Heart right ventricle (tissue), 16 donors: ENCODE measurements at regions not wholly inside any gene's neighbourhood (a gene's known extent, or its start where the extent isn't known, plus 50 kb on each side); places are given as distances from the start of the nearest gene placed in this dataset.
"Not testable (repeated sequence)": the region's sequence is repeated elsewhere in the genome, so short reads cannot be mapped to it uniquely, and the experiment has no call there.

Experiments used
- ATAC-seq, 8 donors: fragments of 200-7000 bp; cut with Tn5 transposase; one replicate each; pipeline ENCODE4 v1.9.1; 2020; ENCODE audit warnings: mild to moderate bottlenecking in 8 of 8, moderate library complexity in 8 of 8, moderate number of reproducible peaks in 1 of 8
- DNase-seq, 2 donors: peaks; one replicate each; pipeline ENCODE4 v3.0.0-alpha.2; 2020
- H3K27ac ChIP-seq, 10 donors: fragments of 200-600 bp; sonication (generic) in 2 of 10; one replicate each; pipeline versions ENCODE4 v1.5.0 to v1.8.0; 2020 to 2022; ENCODE audit warnings: mild to moderate bottlenecking in 3 of 10
- H3K27me3 ChIP-seq, 7 donors: fragments of 200-600 bp; one replicate each; pipeline ENCODE4 v1.8.0; 2021 to 2022; ENCODE audit warnings: mild to moderate bottlenecking in 2 of 7
- H3K36me3 ChIP-seq, 9 donors: fragments of 200-600 bp; sonication (generic) in 1 of 9; one replicate each; pipeline versions ENCODE4 v1.5.0 to v1.8.0; 2020 to 2022; ENCODE audit warnings: mild to moderate bottlenecking in 2 of 9
- H3K4me1 ChIP-seq, 9 donors: fragments of 200-600 bp; sonication (generic) in 1 of 9; one replicate each; pipeline versions ENCODE4 v1.5.0 to v1.8.0; 2020 to 2022; ENCODE audit warnings: mild to moderate bottlenecking in 4 of 9
- H3K4me3 ChIP-seq, 10 donors: fragments of 200-600 bp; sonication (generic) in 2 of 10; one replicate each; pipeline versions ENCODE4 v1.5.0 to v1.8.0; 2020 to 2022; ENCODE audit warnings: mild to moderate bottlenecking in 7 of 10, moderate library complexity in 2 of 10
- H3K9me3 ChIP-seq, 11 donors: fragments of 200-600 bp in 10 of 11; sonication (generic) in 2 of 11; one replicate each; pipeline versions ENCODE4 v1.5.0 to v1.8.0; 2013 to 2022; ENCODE audit warnings: mild to moderate bottlenecking in 2 of 11, control low read depth in 1 of 11, moderate library complexity in 1 of 11
- CTCF ChIP-seq, 9 donors: fragments of 200-600 bp; sonication (generic) in 2 of 9; IDR thresholded peaks; one replicate each; pipeline versions ENCODE4 v1.5.0 to v1.8.0; 2021 to 2022; ENCODE audit warnings: antibody characterized with exemption in 9 of 9, mild to moderate bottlenecking in 5 of 9, moderate library complexity in 1 of 9
- WGBS, 2 donors: extraction: QIAGEN DNeasy Blood & Tissue Kit; methylation state at CpG; one replicate each; pipeline ENCODE4 v1.1.7; 2013; ENCODE audit warnings: inconsistent platforms in 1 of 2; 5-methylcytosine and 5-hydroxymethylcytosine counted together
- intact Hi-C, 10 donors: fragments of 100-400 bp; cut with DNase I; formaldehyde crosslinking; loops; one replicate each; pipeline versions ENCODE4 v1.11.1 to v1.14.2; 2022
- donor health status: Arrhythmogenic right ventricular cardiomyopathy.
- donor health status: ischemic (EF 13 %, LVEDD 7.1; RV severe dilation, severe dysfunction).
- donor health status: healthy with polysubstance abuse.
- donor health status: DM: no; HTN: yes; CAD: no.
- donor health status: DM: no; HTN: no; CAD: no.
- donor health status: ischemic (EF 25% LVEDD 6.9; RV normal size, moderate dysfunction).
- donor health status: ischemic (EF 25% LVEDD 5.7; RV mildly dilated, moderate dysfunction).
- donor health status: healthy.
- donor health status: DM: yes; HTN: yes; CAD: no.
- donor health status: Ischemic cardiomyopathy.
- donor health status: ischemic (EF 35%, LVEDD 5.7; RV mildly dilated, moderate dysfunction).
- donor health status: nonischemic (EF 11% LVEDD 7.7; RV severe dilation, severe dysfunction).
- donor health status: DM: yes; HTN: yes; CAD: no.
- donor health status: PGD.
- donor health status: ischemic (EF 29% LVEDD 5.4; RV normal size, mild dysfunction).
- donor health status: nonischemic (EF 23%, LVEDD 6.1; RV moderate dilation, normal function).

GRCh38 chr4:84145176-84145575 is 353.9 kb downstream of the NKX6-1 start:
- intact Hi-C loops = loop anchor here in 1 of 10 donors (1.0 kb wide), 1 partner anchor 9 kb away; no protein-coding TSS in a partner anchor
- TF ChIP-seq CTCF (IDR thresholded peaks at IDR 0.05) = no peak
- 42 to 51% methylated on average over 3 of the region's 3 CpGs for WGBS, 2 donors

GRCh38 chr4:84126911-84127310 is 372.2 kb downstream of the NKX6-1 start:
- H3K27ac ChIP-seq, DNase-seq, H3K4me1 ChIP-seq, intact Hi-C loops, ATAC-seq, H3K36me3 ChIP-seq, H3K27me3 ChIP-seq, H3K4me3 ChIP-seq, H3K9me3 ChIP-seq: not testable (repeated sequence)
- 44 to 47% methylated on average over 16 to 19 of the region's 20 CpGs for WGBS, 2 donors

More at GRCh38 chr4:84145176-84145575, 353.9 kb downstream of the NKX6-1 start:
- H3K27me3 ChIP-seq = no peaks in the 10 kb centered on the region
- DNase-seq (no peak), ATAC-seq (no peak)
- H3K9me3 ChIP-seq = peaks cover 0 to 4% (median 0%) of the 10 kb centered on the region in 11 donors
- H3K36me3 ChIP-seq = no peaks in the 10 kb centered on the region
- H3K4me1 ChIP-seq = no peaks in the 10 kb centered on the region
- H3K27ac ChIP-seq = no peak overlapping the region
- H3K4me3 ChIP-seq = no peak overlapping the region

- Histone ChIP-seq H3K9me3 (no peaks in the 10 kb centered on the region), H3K27ac (no peak overlapping the region), H3K27me3 (no peaks in the 10 kb centered on the region), H3K4me3 (no peak overlapping the region), H3K36me3 (no peaks in the 10 kb centered on the region), H3K4me1 (no peaks in the 10 kb centered on the region)
- no peak for TF ChIP-seq CTCF (IDR thresholded peaks at IDR 0.05)
- intact Hi-C loops = no loop called here
- ATAC-seq (no peak), DNase-seq (no peak)
- WGBS, 2 donors = 70 to 74% methylated on average over 5 of the region's 5 CpGs
Observed at GRCh38 chr4:84126061-84126787, 372.9 kb downstream of the NKX6-1 start.

- TF ChIP-seq CTCF (IDR thresholded peaks at IDR 0.05) = no peak
- H3K27me3 ChIP-seq = no peaks in the 10 kb centered on the region
- ATAC-seq = no peak
- H3K27ac ChIP-seq = no peak overlapping the region
- peaks cover 0 to 23% (median 0%) of the 10 kb centered on the region in 11 donors for H3K9me3 ChIP-seq
- intact Hi-C loops = no loop called here
- H3K4me3 ChIP-seq = no peak overlapping the region
- no peaks in the 10 kb centered on the region for H3K36me3 ChIP-seq
- DNase-seq = no peak
- WGBS, 2 donors = 45 to 47% methylated on average over 1 of the region's 1 CpG
- no peaks in the 10 kb centered on the region for H3K4me1 ChIP-seq
Observed at GRCh38 chr4:84110040-84110439, 389.1 kb downstream of the NKX6-1 start.

GRCh38 chr4:84101653-84102625 is 397.2 kb downstream of the NKX6-1 start:
- H3K9me3 ChIP-seq, intact Hi-C loops, DNase-seq, H3K4me3 ChIP-seq, ATAC-seq, H3K4me1 ChIP-seq, H3K36me3 ChIP-seq, H3K27ac ChIP-seq, H3K27me3 ChIP-seq: not testable (repeated sequence)
- WGBS, 2 donors = 79 to 81% methylated on average over 9 of the region's 9 CpGs
